Fibroblast of the aortic adventitia (primary cell): ENCODE measurements at regions not wholly inside any gene's neighbourhood (a gene's known extent, or its start where the extent isn't known, plus 50 kb on each side); places are given as distances from the start of the nearest gene placed in this dataset.

Source experiments
- DNase-seq: peaks from one replicate; pipeline ENCODE4 v3.0.0-alpha.2; 2010; ENCODE audit warnings: low read depth
- H3K4me3 ChIP-seq: 2 replicates; pipeline ENCODE4 v1.5.1; 2011; ENCODE audit warnings: low read depth, mild to moderate bottlenecking, control low read depth, low read length, moderate library complexity
- CTCF ChIP-seq: IDR thresholded peaks from 2 replicates; pipeline ENCODE4 v1.5.1; 2011; ENCODE audit warnings: mild to moderate bottlenecking, low read length, control low read depth, inconsistent platforms; ENCODE audit not compliant: insufficient read depth

- TF ChIP-seq CTCF, result no peak
Measured at GRCh38 chr10:92756201-92757065, 66.7 kb downstream of the HHEX start.

GRCh38 chr10:92757066-92757710, 67.4 kb downstream of the HHEX start:
- TF ChIP-seq CTCF, result peak; percentile 46
- no peak overlapping the region for H3K4me3 ChIP-seq
- peak; percentile 97 for DNase-seq

More at GRCh38 chr10:92756201-92757065, 66.7 kb downstream of the HHEX start:
- no peak overlapping the region for H3K4me3 ChIP-seq
- peak; percentile 31 for DNase-seq

- no peak overlapping the region for H3K4me3 ChIP-seq
- TF ChIP-seq CTCF, result no peak
- DNase-seq, result no peak
Measured at GRCh38 chr10:92757711-92758104, 68.0 kb downstream of the HHEX start.

GRCh38 chr10:92758594-92758993, 68.8 kb downstream of the HHEX start:
- TF ChIP-seq CTCF, result no peak
- no peak for DNase-seq
- no peak overlapping the region for H3K4me3 ChIP-seq

GRCh38 chr10:92760609-92761008, 70.9 kb downstream of the HHEX start:
- DNase-seq, result peak; percentile 67
- TF ChIP-seq CTCF, result no peak
- no peak overlapping the region for H3K4me3 ChIP-seq

- H3K4me3 ChIP-seq, result no peak overlapping the region
- no peak for TF ChIP-seq CTCF
- DNase-seq, result peak; percentile 14
Measured at GRCh38 chr10:92761571-92761970, 71.8 kb downstream of the HHEX start.
